ENCODE measurements at regions not wholly inside any gene's neighbourhood (a gene's known extent, or its start where the extent isn't known, plus 50 kb on each side); places are given as distances from the start of the nearest gene placed in this dataset.

DNA sequence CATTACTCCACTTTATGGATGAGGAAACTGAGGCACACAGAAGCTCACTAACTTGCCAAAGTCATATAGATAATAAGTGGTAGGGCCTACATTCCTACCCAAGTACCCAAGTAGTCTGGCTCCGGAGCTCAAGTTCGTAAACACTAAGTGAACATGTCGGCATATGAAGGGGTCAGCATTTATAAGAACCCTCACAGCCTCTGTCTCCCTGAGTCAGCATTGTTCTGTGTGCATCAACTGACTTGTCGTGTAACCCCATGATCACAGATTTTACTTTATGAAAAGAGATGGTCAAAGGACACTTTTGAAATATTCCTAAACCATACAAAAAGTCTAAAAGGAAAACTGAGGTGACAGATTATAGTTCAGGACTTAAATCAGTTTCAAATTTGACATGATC lies 260.1 kb upstream of the CCDC54 start:
- Histone ChIP-seq H3K9me3 (ENCODE audit: control insufficient read depth in 4 of 4, insufficient read depth in 3 of 4, low read length in 3 of 4) (no peaks in the 10 kb centered on the region), H3K4me1 (ENCODE audit: control insufficient read depth in 5 of 5, insufficient read depth in 5 of 5, low read length in 5 of 5) (peaks cover 0 to 26% (median 5%) of the 10 kb centered on the region in 5 donors), H3K9ac (ENCODE audit: insufficient read depth in 1 of 2, low read length in 2 of 2) (no peak overlapping the region), H3K27me3 (ENCODE audit: control insufficient read depth in 3 of 3, insufficient read depth in 3 of 3, low read length in 2 of 3) (no peaks in the 10 kb centered on the region), H3K27ac (ENCODE audit: low read depth in 1 of 2, low read length in 1 of 2) (no peak overlapping the region), H3K36me3 (ENCODE audit: control insufficient read depth in 4 of 4, insufficient read depth in 4 of 4, low read length in 4 of 4) (no peaks in the 10 kb centered on the region), H3K4me3 (no peak overlapping the region)
- 93 to 98% methylated on average over 4 of the region's 4 CpGs for WGBS, 2 donors
- TF ChIP-seq, protein P1, sequence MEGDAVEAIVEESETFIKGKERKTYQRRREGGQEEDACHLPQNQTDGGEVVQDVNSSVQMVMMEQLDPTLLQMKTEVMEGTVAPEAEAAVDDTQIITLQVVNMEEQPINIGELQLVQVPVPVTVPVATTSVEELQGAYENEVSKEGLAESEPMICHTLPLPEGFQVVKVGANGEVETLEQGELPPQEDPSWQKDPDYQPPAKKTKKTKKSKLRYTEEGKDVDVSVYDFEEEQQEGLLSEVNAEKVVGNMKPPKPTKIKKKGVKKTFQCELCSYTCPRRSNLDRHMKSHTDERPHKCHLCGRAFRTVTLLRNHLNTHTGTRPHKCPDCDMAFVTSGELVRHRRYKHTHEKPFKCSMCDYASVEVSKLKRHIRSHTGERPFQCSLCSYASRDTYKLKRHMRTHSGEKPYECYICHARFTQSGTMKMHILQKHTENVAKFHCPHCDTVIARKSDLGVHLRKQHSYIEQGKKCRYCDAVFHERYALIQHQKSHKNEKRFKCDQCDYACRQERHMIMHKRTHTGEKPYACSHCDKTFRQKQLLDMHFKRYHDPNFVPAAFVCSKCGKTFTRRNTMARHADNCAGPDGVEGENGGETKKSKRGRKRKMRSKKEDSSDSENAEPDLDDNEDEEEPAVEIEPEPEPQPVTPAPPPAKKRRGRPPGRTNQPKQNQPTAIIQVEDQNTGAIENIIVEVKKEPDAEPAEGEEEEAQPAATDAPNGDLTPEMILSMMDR (IDR thresholded peaks at IDR 0.05; ENCODE audit: control extremely low read depth, extremely low read depth): no peak
- no peak for DNase-seq
- no peak for ATAC-seq (ENCODE audit: insufficient read depth, low FRiP score)

DNA sequence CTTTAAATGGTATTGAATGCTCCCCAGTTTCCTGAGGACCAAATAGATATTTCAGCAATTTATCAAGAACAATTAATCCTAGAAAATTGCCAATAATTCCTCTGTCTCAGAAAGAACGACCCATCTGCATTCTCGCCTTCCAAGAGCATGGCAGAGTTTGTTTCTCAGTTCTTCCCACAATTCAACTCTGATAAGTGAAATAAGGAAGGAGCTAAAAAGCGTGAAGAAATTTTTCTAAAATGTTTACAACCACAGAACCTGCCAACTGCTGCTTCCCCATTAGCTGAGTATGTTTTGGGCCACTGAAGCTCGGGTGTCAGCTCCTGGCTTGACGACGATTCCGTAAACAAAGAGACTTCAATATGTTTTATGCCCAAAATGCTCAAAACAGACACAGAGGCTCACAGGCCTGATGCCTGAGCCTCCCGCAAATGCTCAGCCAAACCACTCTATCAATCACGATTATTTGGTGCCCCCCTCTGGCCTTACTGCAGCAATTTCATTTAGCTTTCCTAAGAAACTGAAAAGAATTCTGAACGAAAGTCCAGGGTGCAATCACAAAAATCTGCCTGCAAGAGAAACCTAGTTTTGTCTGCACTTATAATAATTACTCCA lies 259.2 kb upstream of the CCDC54 start:
- 28 to 30% methylated on average over 10 of the region's 10 CpGs for WGBS, 2 donors
- TF ChIP-seq, protein P1 (IDR thresholded peaks at IDR 0.05; ENCODE audit: control extremely low read depth, extremely low read depth): no peak
- Histone ChIP-seq H3K4me1 (ENCODE audit: control insufficient read depth in 5 of 5, insufficient read depth in 5 of 5, low read length in 5 of 5) (peaks cover 0 to 26% (median 5%) of the 10 kb centered on the region in 5 donors), H3K36me3 (ENCODE audit: control insufficient read depth in 4 of 4, insufficient read depth in 4 of 4, low read length in 4 of 4) (no peaks in the 10 kb centered on the region), H3K27me3 (ENCODE audit: control insufficient read depth in 3 of 3, insufficient read depth in 3 of 3, low read length in 2 of 3) (no peaks in the 10 kb centered on the region), H3K9me3 (ENCODE audit: control insufficient read depth in 4 of 4, insufficient read depth in 3 of 4, low read length in 3 of 4) (no peaks in the 10 kb centered on the region), H3K4me3 (no peak overlapping the region), H3K9ac (ENCODE audit: insufficient read depth in 1 of 2, low read length in 2 of 2) (no peak overlapping the region), H3K27ac (ENCODE audit: low read depth in 1 of 2, low read length in 1 of 2) (no peak overlapping the region)
- peak; percentile 79 to 93 (median 91) for DNase-seq
- no peak for ATAC-seq (ENCODE audit: insufficient read depth, low FRiP score)

DNA sequence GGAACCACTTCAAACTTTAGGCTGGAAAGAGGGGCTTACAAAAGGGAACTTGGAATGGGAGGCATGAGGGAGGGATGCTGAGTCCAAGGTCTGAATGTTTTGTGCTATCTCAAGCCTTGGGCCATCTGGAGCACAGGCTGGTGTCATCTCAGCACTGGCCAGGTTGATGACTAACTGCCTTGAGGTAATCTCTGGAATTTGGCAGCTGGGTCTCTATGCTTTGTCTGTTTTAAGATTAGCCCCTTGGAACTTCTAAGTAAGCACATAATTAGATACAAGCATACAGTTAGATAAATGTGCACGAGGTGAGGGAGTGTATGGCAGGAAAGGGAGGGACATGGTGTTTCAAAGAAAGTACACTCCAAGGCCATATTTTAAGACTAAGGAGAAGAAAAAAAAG lies 252.4 kb upstream of the CCDC54 start:
- ATAC-seq (ENCODE audit: insufficient read depth, low FRiP score) (no peak), DNase-seq (no peak)
- Histone ChIP-seq H3K9ac (ENCODE audit: insufficient read depth in 1 of 2, low read length in 2 of 2) (no peak overlapping the region), H3K4me3 (no peak overlapping the region), H3K4me1 (ENCODE audit: control insufficient read depth in 5 of 5, insufficient read depth in 5 of 5, low read length in 5 of 5) (peaks cover 0 to 12% (median 4%) of the 10 kb centered on the region in 5 donors), H3K27ac (ENCODE audit: low read depth in 1 of 2, low read length in 1 of 2) (no peak overlapping the region), H3K36me3 (ENCODE audit: control insufficient read depth in 4 of 4, insufficient read depth in 4 of 4, low read length in 4 of 4) (no peaks in the 10 kb centered on the region), H3K27me3 (ENCODE audit: control insufficient read depth in 3 of 3, insufficient read depth in 3 of 3, low read length in 2 of 3) (no peaks in the 10 kb centered on the region), H3K9me3 (ENCODE audit: control insufficient read depth in 4 of 4, insufficient read depth in 3 of 4, low read length in 3 of 4) (peaks cover 0 to 4% (median 0%) of the 10 kb centered on the region in 4 donors)
- WGBS, 2 donors: 33 to 74% methylated on average over 1 of the region's 1 CpG
- TF ChIP-seq, protein P1 (IDR thresholded peaks at IDR 0.05; ENCODE audit: control extremely low read depth, extremely low read depth): no peak

DNA sequence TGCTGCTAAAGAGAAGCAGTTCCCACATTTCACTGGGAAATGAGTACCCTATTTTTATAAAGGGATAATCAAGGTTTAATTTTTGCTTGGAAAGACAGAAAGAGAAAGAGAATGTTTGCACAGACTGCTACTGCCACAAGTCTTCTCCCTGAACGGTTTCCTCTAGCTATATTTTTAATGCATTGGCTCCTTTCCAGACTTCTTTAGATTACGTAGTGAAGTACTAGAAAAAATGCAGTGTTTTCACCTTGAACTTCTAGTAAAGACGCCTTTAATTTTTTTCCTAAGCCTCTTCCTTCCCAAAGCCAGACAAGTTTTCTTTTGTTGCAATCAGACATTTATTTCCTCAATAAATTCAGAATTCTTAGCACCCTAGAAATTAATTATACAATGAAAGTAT lies 248.3 kb upstream of the CCDC54 start:
- Histone ChIP-seq H3K27me3 (ENCODE audit: control insufficient read depth in 3 of 3, insufficient read depth in 3 of 3, low read length in 2 of 3) (no peaks in the 10 kb centered on the region), H3K4me1 (ENCODE audit: control insufficient read depth in 5 of 5, insufficient read depth in 5 of 5, low read length in 5 of 5) (peaks cover 0 to 4% (median 2%) of the 10 kb centered on the region in 5 donors), H3K36me3 (ENCODE audit: control insufficient read depth in 4 of 4, insufficient read depth in 4 of 4, low read length in 4 of 4) (no peaks in the 10 kb centered on the region), H3K4me3 (no peak overlapping the region), H3K9ac (ENCODE audit: insufficient read depth in 1 of 2, low read length in 2 of 2) (no peak overlapping the region), H3K9me3 (ENCODE audit: control insufficient read depth in 4 of 4, insufficient read depth in 3 of 4, low read length in 3 of 4) (peaks cover 0 to 4% (median 3%) of the 10 kb centered on the region in 4 donors), H3K27ac (ENCODE audit: low read depth in 1 of 2, low read length in 1 of 2) (no peak overlapping the region)
- ATAC-seq (ENCODE audit: insufficient read depth, low FRiP score) (no peak), DNase-seq (peak in 2 of 3 donors; percentile 58 to 69)
- TF ChIP-seq, protein P1 (IDR thresholded peaks at IDR 0.05; ENCODE audit: control extremely low read depth, extremely low read depth): no peak
- 12 to 21% methylated on average over 3 of the region's 3 CpGs for WGBS, 2 donors
